H1 (cell line): ENCODE measurements at regions not wholly inside any gene's neighbourhood (a gene's known extent, or its start where the extent isn't known, plus 50 kb on each side); places are given as distances from the start of the nearest gene placed in this dataset.

Experiments used
- CTCF ChIA-PET: fragments of 300-600 bp; sonication (Branson Sonifier 250); formaldehyde crosslinking; loops from one replicate; lab custom pipeline; 2021; ENCODE audit not compliant: partially characterized antibody; lab: Charles Lee
- POLR2A ChIA-PET: fragments of 300-600 bp; sonication (Branson Sonifier 250); formaldehyde crosslinking; loops from one replicate; lab custom pipeline; 2021; ENCODE audit warnings: inconsistent platforms; ENCODE audit not compliant: partially characterized antibody; lab: Charles Lee
- DNase-seq, 2 experiments: peaks; one replicate each; pipeline versions ENCODE4 v3.0.0 to v3.0.0-alpha.2; 2010 to 2022; ENCODE audit warnings: low spot score in 2 of 2, low read depth in 1 of 2, mixed read lengths in 1 of 2
- FAIRE-seq: peaks from 2 replicates; lab custom pipeline; 2011; peaks lifted over from hg19 to GRCh38; lab: Jason Lieb, UNC
- H2AFZ ChIP-seq: 2 replicates; pipeline ENCODE4 v1.8.1; 2012; ENCODE audit warnings: low read length, inconsistent platforms
- H2AK5ac ChIP-seq: 2 replicates; pipeline ENCODE4 v1.6.1; 2013; ENCODE audit warnings: low read depth, low read length
- H2BK120ac ChIP-seq: replicated peaks from 2 replicates; pipeline ENCODE3; 2013; ENCODE audit warnings: low read depth, low read length, inconsistent platforms
- H2BK12ac ChIP-seq: 2 replicates; pipeline ENCODE4 v1.6.1; 2013; ENCODE audit warnings: low read depth, low read length
- H2BK15ac ChIP-seq: 2 replicates; pipeline ENCODE4 v1.6.1; 2013; ENCODE audit warnings: low read length
- H2BK20ac ChIP-seq: 2 replicates; pipeline ENCODE4 v1.6.1; 2013; ENCODE audit warnings: low read length
- H2BK5ac ChIP-seq: 2 replicates; pipeline ENCODE4 v1.6.1; 2013; ENCODE audit warnings: low read depth, low read length
- H3K14ac ChIP-seq: 2 replicates; pipeline ENCODE4 v1.6.1; 2013; ENCODE audit warnings: inconsistent platforms; ENCODE audit not compliant: insufficient read length
- H3K18ac ChIP-seq: 2 replicates; pipeline ENCODE4 v1.6.1; 2013; ENCODE audit warnings: low read length; ENCODE audit errors: extremely low read depth
- H3K23ac ChIP-seq: 2 replicates; pipeline ENCODE4 v1.6.1; 2013; ENCODE audit warnings: inconsistent platforms; ENCODE audit not compliant: insufficient read length
- H3K23me2 ChIP-seq: 2 replicates; pipeline ENCODE4 v1.6.1; 2013; ENCODE audit warnings: low read depth, low read length
- H3K27ac ChIP-seq: 2 replicates; pipeline ENCODE4 v1.6.1; 2011; ENCODE audit warnings: low read depth, low read length, inconsistent platforms
- H3K27me3 ChIP-seq, 4 experiments: replicated peaks in 1 of 4; 1 replicate in 1 of 4; 2 replicates in 3 of 4; pipeline versions ENCODE4 v1.6.1 to v1.8.1; 2011 to 2013; ENCODE audit warnings: low read length in 3 of 4, mild to moderate bottlenecking in 3 of 4, inconsistent platforms in 2 of 4, mixed read lengths in 2 of 4, moderate library complexity in 1 of 4; ENCODE audit not compliant: control insufficient read depth in 3 of 4, insufficient read depth in 3 of 4; ENCODE audit errors: extremely low read depth in 1 of 4
- H3K36me3 ChIP-seq, 4 experiments: 2 replicates each; pipeline versions ENCODE4 v1.6.1 to v1.8.1; 2011 to 2013; ENCODE audit warnings: mild to moderate bottlenecking in 4 of 4, low read length in 3 of 4, moderate library complexity in 2 of 4, control low read depth in 1 of 4, inconsistent platforms in 1 of 4; ENCODE audit not compliant: insufficient read depth in 4 of 4, control insufficient read depth in 2 of 4
- H3K4ac ChIP-seq: replicated peaks from 2 replicates; pipeline ENCODE3; 2013; ENCODE audit warnings: low read length, low read depth, mixed read lengths, inconsistent platforms; ENCODE audit not compliant: insufficient read length
- H3K4me1 ChIP-seq, 4 experiments: replicated peaks in 1 of 4; 1 replicate in 1 of 4; 2 replicates in 3 of 4; pipeline versions ENCODE4 v1.6.1 to v1.8.1; 2011 to 2013; ENCODE audit warnings: low read length in 3 of 4, inconsistent platforms in 2 of 4, mixed read lengths in 1 of 4; ENCODE audit not compliant: insufficient read depth in 4 of 4, control insufficient read depth in 3 of 4
- H3K4me2 ChIP-seq, 2 experiments: 2 replicates each; pipeline versions ENCODE4 v1.6.1 to v1.8.1; 2011 to 2013; ENCODE audit warnings: low read depth in 2 of 2, low read length in 2 of 2, control low read depth in 1 of 2, inconsistent platforms in 1 of 2, mild to moderate bottlenecking in 1 of 2; ENCODE audit not compliant: insufficient read depth in 1 of 2
- H3K4me3 ChIP-seq, 4 experiments: fragments of 200-600, 300-600 bp in 1 of 4; sonication (generic), shearing (Covaris generic), sonication (Bioruptor Twin) in 1 of 4; 2 replicates each; pipeline versions ENCODE4 v1.5.1 to v1.8.1; 2011 to 2016; ENCODE audit warnings: low read length in 4 of 4, low read depth in 3 of 4, control low read depth in 2 of 4, inconsistent platforms in 2 of 4, mild to moderate bottlenecking in 2 of 4, mixed read lengths in 1 of 4, moderate library complexity in 1 of 4; ENCODE audit not compliant: insufficient read depth in 2 of 4; ENCODE audit errors: extremely low read depth in 1 of 4
- H3K56ac ChIP-seq: replicated peaks from 2 replicates; pipeline ENCODE3; 2013; ENCODE audit warnings: low read depth, mild to moderate bottlenecking, mixed read lengths, low read length, inconsistent platforms; ENCODE audit not compliant: insufficient read length
- H3K79me1 ChIP-seq: 2 replicates; pipeline ENCODE4 v1.6.1; 2013; ENCODE audit warnings: low read depth, low read length, control low read depth
- H3K79me2 ChIP-seq, 2 experiments: 2 replicates each; pipeline versions ENCODE4 v1.6.1 to v1.8.1; 2012 to 2013; ENCODE audit warnings: low read length in 2 of 2, mild to moderate bottlenecking in 2 of 2, inconsistent platforms in 1 of 2; ENCODE audit not compliant: insufficient read depth in 2 of 2, control insufficient read depth in 1 of 2
- H3K9ac ChIP-seq, 4 experiments: replicated peaks in 1 of 4; 1 replicate in 1 of 4; 2 replicates in 3 of 4; pipeline versions ENCODE4 v1.6.1 to v1.8.1; 2011 to 2013; ENCODE audit warnings: low read depth in 3 of 4, low read length in 3 of 4, control low read depth in 2 of 4, mild to moderate bottlenecking in 2 of 4, moderate library complexity in 2 of 4, inconsistent platforms in 1 of 4; ENCODE audit errors: extremely low read depth in 1 of 4
- H3K9me3 ChIP-seq, 2 experiments: 2 replicates each; pipeline versions ENCODE4 v1.6.1 to v1.8.1; 2012 to 2013; ENCODE audit warnings: mild to moderate bottlenecking in 2 of 2, moderate library complexity in 2 of 2, control low read depth in 1 of 2, inconsistent platforms in 1 of 2, low read depth in 1 of 2, low read length in 1 of 2, mixed read lengths in 1 of 2; ENCODE audit not compliant: insufficient read depth in 2 of 2
- H4K20me1 ChIP-seq, 2 experiments: replicated peaks in 1 of 2; 2 replicates each; pipeline versions ENCODE3 to v1.8.1; 2011 to 2013; ENCODE audit warnings: inconsistent platforms in 2 of 2, low read length in 2 of 2, mild to moderate bottlenecking in 1 of 2; ENCODE audit not compliant: insufficient read depth in 2 of 2, control insufficient read depth in 1 of 2
- H4K5ac ChIP-seq: 2 replicates; pipeline ENCODE4 v1.6.1; 2013; ENCODE audit warnings: low read length, low read depth, mixed read lengths, inconsistent platforms; ENCODE audit not compliant: insufficient read length
- H4K8ac ChIP-seq: 2 replicates; pipeline ENCODE4 v1.8.0; 2013; ENCODE audit warnings: mild to moderate bottlenecking, moderate library complexity, low read length, inconsistent platforms; ENCODE audit not compliant: insufficient read depth; ENCODE audit errors: extremely low read depth
- H4K91ac ChIP-seq: replicated peaks from 2 replicates; pipeline ENCODE3; 2013; ENCODE audit warnings: low read length, mixed read lengths, inconsistent platforms; ENCODE audit not compliant: insufficient read length
- ATF3 ChIP-seq: IDR thresholded peaks from 2 replicates; pipeline ENCODE4 v1.6.1; 2011; ENCODE audit warnings: low read depth, mild to moderate bottlenecking, low read length; ENCODE audit not compliant: insufficient read depth
- BCL11A ChIP-seq, 2 experiments: IDR thresholded peaks; one replicate each; pipeline ENCODE4 v1.6.1; 2011; ENCODE audit warnings: low read depth in 2 of 2, low read length in 2 of 2, mild to moderate bottlenecking in 2 of 2
- CEBPB ChIP-seq: IDR thresholded peaks from 2 replicates; pipeline ENCODE4 v1.6.1; 2012; ENCODE audit warnings: low read depth, low read length
- JUND ChIP-seq: IDR thresholded peaks from 2 replicates; pipeline ENCODE4 v1.6.1; 2011; ENCODE audit warnings: mild to moderate bottlenecking, improper control_type of control experiment, low read length
- MAX ChIP-seq: IDR thresholded peaks from 2 replicates; pipeline ENCODE4 v1.6.1; 2012; ENCODE audit warnings: inconsistent platforms
- RBBP5 ChIP-seq: IDR thresholded peaks from 2 replicates; pipeline ENCODE4 v1.7.1; 2012; ENCODE audit warnings: low read depth, mild to moderate bottlenecking, inconsistent platforms, low read length, moderate library complexity, borderline replicate concordance
- SP1 ChIP-seq: IDR thresholded peaks from 2 replicates; pipeline ENCODE4 v1.6.1; 2011; ENCODE audit warnings: low read depth, low read length
- SP4 ChIP-seq: IDR thresholded peaks from 2 replicates; pipeline ENCODE4 v1.6.1; 2012; ENCODE audit warnings: low read length, inconsistent platforms
- TAF7 ChIP-seq: optimal IDR thresholded peaks from 2 replicates; pipeline ENCODE3; 2011; ENCODE audit warnings: low read depth, mild to moderate bottlenecking, inconsistent platforms, low read length, moderate library complexity, borderline replicate concordance
- TBP ChIP-seq: IDR thresholded peaks from 2 replicates; pipeline ENCODE4 v1.6.1; 2011; ENCODE audit warnings: low read depth, low read length, improper control_type of control experiment
- USF2 ChIP-seq: IDR thresholded peaks from 2 replicates; pipeline ENCODE4 v1.6.1; 2011; ENCODE audit warnings: low read length, improper control_type of control experiment
- WGBS, 2 experiments: shearing (Covaris generic) in 1 of 2; methylation state at CpG; one replicate each; pipeline versions ENCODE4 v1.1.6 to v1.1.7; 2013 to 2015; ENCODE audit warnings: low lambda C conversion rate in 2 of 2, mixed read lengths in 2 of 2, inconsistent platforms in 1 of 2, low coverage in 1 of 2, missing lambda C conversion rate in 1 of 2; ENCODE audit not compliant: insufficient replicate concordance in 2 of 2, insufficient coverage in 1 of 2, insufficient read length in 1 of 2; ENCODE audit errors: extremely low coverage in 1 of 2, missing lambda C conversion rate in 1 of 2; 5-methylcytosine and 5-hydroxymethylcytosine counted together

- H3K18ac ChIP-seq: no peak overlapping the region
- H3K79me2 ChIP-seq: no peaks in the 10 kb centered on the region
- no peaks in the 10 kb centered on the region for H4K20me1 ChIP-seq
- no peaks in the 10 kb centered on the region for H3K9me3 ChIP-seq
- H4K8ac ChIP-seq: no peak overlapping the region
- no peak overlapping the region for H2AK5ac ChIP-seq
- no peak overlapping the region for H3K9ac ChIP-seq
- H4K5ac ChIP-seq: no peak overlapping the region
- no peak for FAIRE-seq
- no peak overlapping the region for H2BK15ac ChIP-seq
- ChIA-PET POLR2A (no interaction called here), CTCF (no interaction called here)
- DNase-seq: no peak
- no peaks in the 10 kb centered on the region for H3K27me3 ChIP-seq
- H3K4me1 ChIP-seq: no peaks in the 10 kb centered on the region
- WGBS, 2 experiments: 89% methylated on average over 1 of the region's 1 CpG; no CpG with 5 or more reads in 1 of the 2 experiments
- H3K23me2 ChIP-seq: no peaks in the 10 kb centered on the region
- H3K4ac ChIP-seq: no peak overlapping the region
- H3K23ac ChIP-seq: no peak overlapping the region
- no peak overlapping the region for H2BK12ac ChIP-seq
- no peak overlapping the region for H2BK5ac ChIP-seq
- TF ChIP-seq MAX (no peak), BCL11A (IDR thresholded peaks at IDR 0.05; ENCODE audit: low read depth in 2 of 2, low read length in 2 of 2) (no peak), SP1 (no peak), JUND (no peak), ATF3 (no peak), TAF7 (no peak), TBP (no peak), CEBPB (no peak), USF2 (no peak), SP4 (no peak), RBBP5 (no peak)
- no peak overlapping the region for H3K4me3 ChIP-seq
- no peak overlapping the region for H2BK20ac ChIP-seq
- no peak overlapping the region for H4K91ac ChIP-seq
- H2AFZ ChIP-seq: no peak overlapping the region
- no peak overlapping the region for H2BK120ac ChIP-seq
- H3K79me1 ChIP-seq: no peaks in the 10 kb centered on the region
- H3K56ac ChIP-seq: no peak overlapping the region
- H3K36me3 ChIP-seq: no peaks in the 10 kb centered on the region
- no peak overlapping the region for H3K27ac ChIP-seq
- H3K4me2 ChIP-seq: no peak overlapping the region
- H3K14ac ChIP-seq: no peak overlapping the region
Measured at GRCh38 chr14:44404036-44404435, 103.0 kb downstream of the FSCB start.
